ENCODE measurements at regions not wholly inside any gene's neighbourhood (a gene's known extent, or its start where the extent isn't known, plus 50 kb on each side); places are given as distances from the start of the nearest gene placed in this dataset.

DNA sequence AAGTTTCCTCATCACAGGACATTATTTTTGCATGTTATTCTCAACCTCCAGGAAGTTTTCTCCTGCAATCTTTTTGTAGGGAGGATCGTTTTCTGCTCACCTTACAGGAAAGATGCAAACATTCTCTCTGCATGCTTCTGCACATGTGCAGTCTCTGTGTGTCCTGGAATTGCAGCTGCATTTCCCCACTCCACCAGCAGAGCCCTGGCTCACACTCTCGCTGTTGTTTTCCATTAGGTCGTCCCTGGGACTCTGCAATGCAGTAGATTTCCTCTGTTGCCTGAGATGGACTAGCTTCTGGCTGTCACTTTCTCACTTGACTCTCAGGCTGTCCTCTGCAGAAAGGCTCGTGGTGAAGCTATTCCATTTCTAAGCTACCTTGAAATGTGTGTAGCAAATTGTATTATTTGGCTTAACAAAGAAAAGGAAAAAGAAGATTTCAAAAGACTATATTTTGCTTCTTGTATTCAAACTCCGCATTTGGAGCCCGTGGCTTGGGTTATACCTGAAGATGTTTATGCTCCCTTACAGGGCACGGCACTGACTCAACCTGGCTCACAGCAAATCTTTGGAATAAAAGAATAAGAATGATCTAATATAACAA, 346.7 kb downstream of the RAD51AP2 start (continued):
- TF ChIP-seq, protein P1, sequence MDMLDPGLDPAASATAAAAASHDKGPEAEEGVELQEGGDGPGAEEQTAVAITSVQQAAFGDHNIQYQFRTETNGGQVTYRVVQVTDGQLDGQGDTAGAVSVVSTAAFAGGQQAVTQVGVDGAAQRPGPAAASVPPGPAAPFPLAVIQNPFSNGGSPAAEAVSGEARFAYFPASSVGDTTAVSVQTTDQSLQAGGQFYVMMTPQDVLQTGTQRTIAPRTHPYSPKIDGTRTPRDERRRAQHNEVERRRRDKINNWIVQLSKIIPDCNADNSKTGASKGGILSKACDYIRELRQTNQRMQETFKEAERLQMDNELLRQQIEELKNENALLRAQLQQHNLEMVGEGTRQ (IDR thresholded peaks at IDR 0.05; ENCODE audit: borderline replicate concordance, low read depth, low read length), result no peak
- TF ChIP-seq EP300 (IDR thresholded peaks at IDR 0.05; ENCODE audit: borderline replicate concordance in 1 of 2, low read depth in 1 of 2, low read length in 1 of 2) (0 out of 4 replicates have a peak, but pooled peaks of 1 of the 2 experiments have one; percentile 15), EZH2phosphoT487 (IDR thresholded peaks at IDR 0.05; ENCODE audit: borderline replicate concordance, low read depth) (no peak), NRF1 (IDR thresholded peaks at IDR 0.05; ENCODE audit: low read depth, low read length) (0 out of 2 replicates have a peak, but pooled peaks have one; percentile 10), NFIC (IDR thresholded peaks at IDR 0.05; ENCODE audit: borderline replicate concordance) (no peak), PBX3 (IDR thresholded peaks at IDR 0.05) (no peak), TEAD4 (IDR thresholded peaks at IDR 0.05; ENCODE audit: borderline replicate concordance, insufficient read depth) (no peak), RAD21 (IDR thresholded peaks at IDR 0.05; ENCODE audit: low read length) (peak; percentile 70), CHD2 (IDR thresholded peaks at IDR 0.05; ENCODE audit: low read length, partially characterized antibody) (peak; percentile 58), FOXM1 (IDR thresholded peaks at IDR 0.05; ENCODE audit: low read depth) (no peak), RCOR1 (IDR thresholded peaks at IDR 0.05; ENCODE audit: low read length) (peak; percentile 78), IRF3 (IDR thresholded peaks at IDR 0.05; ENCODE audit: low read depth, low read length) (no peak; the same call in 1 of the 2 replicates), MXI1 (IDR thresholded peaks at IDR 0.05; ENCODE audit: low read depth, low read length) (no peak), GATA2 (CRISPR knock-in tag; IDR thresholded peaks at IDR 0.05) (no peak), ELF1 (IDR thresholded peaks at IDR 0.05) (no peak), RFX5 (IDR thresholded peaks at IDR 0.05; ENCODE audit: low read length) (no peak), SMC3 (IDR thresholded peaks at IDR 0.05; ENCODE audit: low read depth, low read length) (peak; percentile 48; the same call in 1 of the 2 replicates), GABPA (IDR thresholded peaks at IDR 0.05; ENCODE audit: low read depth) (no peak), RXRA (IDR thresholded peaks at IDR 0.05; ENCODE audit: borderline replicate concordance, low read depth) (no peak), MEF2A (IDR thresholded peaks at IDR 0.05; ENCODE audit: borderline replicate concordance, low read depth) (no peak), SIN3A (IDR thresholded peaks at IDR 0.05; ENCODE audit: borderline replicate concordance, low read depth, low read length) (no peak), TCF12 (IDR thresholded peaks at IDR 0.05) (no peak), FOSL2 (IDR thresholded peaks at IDR 0.05; ENCODE audit: borderline replicate concordance, low read depth) (no peak), POLR2AphosphoS5 (IDR thresholded peaks at IDR 0.05; ENCODE audit: low read depth, low read length) (no peak), JUND (IDR thresholded peaks at IDR 0.05) (no peak)
- TF ChIP-seq, protein P2, sequence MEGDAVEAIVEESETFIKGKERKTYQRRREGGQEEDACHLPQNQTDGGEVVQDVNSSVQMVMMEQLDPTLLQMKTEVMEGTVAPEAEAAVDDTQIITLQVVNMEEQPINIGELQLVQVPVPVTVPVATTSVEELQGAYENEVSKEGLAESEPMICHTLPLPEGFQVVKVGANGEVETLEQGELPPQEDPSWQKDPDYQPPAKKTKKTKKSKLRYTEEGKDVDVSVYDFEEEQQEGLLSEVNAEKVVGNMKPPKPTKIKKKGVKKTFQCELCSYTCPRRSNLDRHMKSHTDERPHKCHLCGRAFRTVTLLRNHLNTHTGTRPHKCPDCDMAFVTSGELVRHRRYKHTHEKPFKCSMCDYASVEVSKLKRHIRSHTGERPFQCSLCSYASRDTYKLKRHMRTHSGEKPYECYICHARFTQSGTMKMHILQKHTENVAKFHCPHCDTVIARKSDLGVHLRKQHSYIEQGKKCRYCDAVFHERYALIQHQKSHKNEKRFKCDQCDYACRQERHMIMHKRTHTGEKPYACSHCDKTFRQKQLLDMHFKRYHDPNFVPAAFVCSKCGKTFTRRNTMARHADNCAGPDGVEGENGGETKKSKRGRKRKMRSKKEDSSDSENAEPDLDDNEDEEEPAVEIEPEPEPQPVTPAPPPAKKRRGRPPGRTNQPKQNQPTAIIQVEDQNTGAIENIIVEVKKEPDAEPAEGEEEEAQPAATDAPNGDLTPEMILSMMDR (IDR thresholded peaks at IDR 0.05), result peak; percentile 65
- TF ChIP-seq, protein P3, sequence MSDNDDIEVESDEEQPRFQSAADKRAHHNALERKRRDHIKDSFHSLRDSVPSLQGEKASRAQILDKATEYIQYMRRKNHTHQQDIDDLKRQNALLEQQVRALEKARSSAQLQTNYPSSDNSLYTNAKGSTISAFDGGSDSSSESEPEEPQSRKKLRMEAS (IDR thresholded peaks at IDR 0.05; ENCODE audit: low read depth), result no peak
- TF ChIP-seq, protein P4, sequence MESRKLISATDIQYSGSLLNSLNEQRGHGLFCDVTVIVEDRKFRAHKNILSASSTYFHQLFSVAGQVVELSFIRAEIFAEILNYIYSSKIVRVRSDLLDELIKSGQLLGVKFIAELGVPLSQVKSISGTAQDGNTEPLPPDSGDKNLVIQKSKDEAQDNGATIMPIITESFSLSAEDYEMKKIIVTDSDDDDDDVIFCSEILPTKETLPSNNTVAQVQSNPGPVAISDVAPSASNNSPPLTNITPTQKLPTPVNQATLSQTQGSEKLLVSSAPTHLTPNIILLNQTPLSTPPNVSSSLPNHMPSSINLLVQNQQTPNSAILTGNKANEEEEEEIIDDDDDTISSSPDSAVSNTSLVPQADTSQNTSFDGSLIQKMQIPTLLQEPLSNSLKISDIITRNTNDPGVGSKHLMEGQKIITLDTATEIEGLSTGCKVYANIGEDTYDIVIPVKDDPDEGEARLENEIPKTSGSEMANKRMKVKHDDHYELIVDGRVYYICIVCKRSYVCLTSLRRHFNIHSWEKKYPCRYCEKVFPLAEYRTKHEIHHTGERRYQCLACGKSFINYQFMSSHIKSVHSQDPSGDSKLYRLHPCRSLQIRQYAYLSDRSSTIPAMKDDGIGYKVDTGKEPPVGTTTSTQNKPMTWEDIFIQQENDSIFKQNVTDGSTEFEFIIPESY (IDR thresholded peaks at IDR 0.05; ENCODE audit: borderline replicate concordance, low read depth), result no peak
